ENCODE measurements at regions not wholly inside any gene's neighbourhood (a gene's known extent, or its start where the extent isn't known, plus 50 kb on each side); places are given as distances from the start of the nearest gene placed in this dataset.

DNA sequence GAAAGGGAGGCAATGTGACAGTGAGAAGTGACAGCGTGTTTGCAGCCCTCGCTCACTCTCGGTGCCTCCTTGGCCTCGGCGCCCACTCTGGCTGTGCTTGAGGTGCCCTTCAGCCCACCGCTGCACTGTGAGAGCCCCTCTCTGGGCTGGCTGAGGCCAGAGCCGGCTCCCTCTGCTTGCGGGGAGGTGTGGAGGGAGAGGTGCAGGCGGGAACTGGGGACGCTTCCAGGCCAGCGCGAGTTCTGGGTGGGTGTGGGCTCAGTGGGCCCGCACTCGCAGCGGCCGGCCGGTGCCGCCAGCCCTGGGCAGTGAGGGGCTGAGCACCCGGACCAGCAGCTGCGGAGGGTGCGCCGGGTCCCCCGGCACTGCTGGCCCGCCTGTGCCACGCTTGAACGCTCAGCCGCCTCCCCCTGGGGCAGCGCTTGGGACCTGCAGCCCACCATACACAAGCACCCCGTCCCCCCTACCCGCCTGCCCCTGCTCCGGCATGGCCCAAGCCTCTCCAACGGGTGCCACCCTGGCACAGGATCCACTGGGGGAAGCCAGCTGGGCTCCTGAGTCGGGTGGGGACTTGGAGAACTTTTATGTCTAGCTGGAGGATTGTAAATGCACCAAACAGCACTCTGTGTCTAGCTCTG lies 1142.8 kb upstream of the INTU start:
- DNase-seq (ENCODE audit: low read depth in 1 of 2, low spot score in 1 of 2), result no peak
- Histone ChIP-seq H3K27me3 (ENCODE audit: insufficient read depth, poor library complexity, severe bottlenecking) (no peaks in the 10 kb centered on the region), H3K4me3 (replicated peaks; ENCODE audit: insufficient read depth, low read length) (no peak overlapping the region), H3K27ac (replicated peaks) (no peak overlapping the region)
- TF ChIP-seq REST (IDR thresholded peaks at IDR 0.05; ENCODE audit: insufficient replicate concordance, low read depth) (no peak), SPI1 (IDR thresholded peaks at IDR 0.05; ENCODE audit: borderline replicate concordance, low read depth) (no peak), GABPA (IDR thresholded peaks at IDR 0.05; ENCODE audit: low read depth) (no peak), CTCF (IDR thresholded peaks at IDR 0.05; ENCODE audit: insufficient read depth, low read length) (no peak), POLR2AphosphoS5 (IDR thresholded peaks at IDR 0.05; ENCODE audit: low read depth) (no peak)

DNA sequence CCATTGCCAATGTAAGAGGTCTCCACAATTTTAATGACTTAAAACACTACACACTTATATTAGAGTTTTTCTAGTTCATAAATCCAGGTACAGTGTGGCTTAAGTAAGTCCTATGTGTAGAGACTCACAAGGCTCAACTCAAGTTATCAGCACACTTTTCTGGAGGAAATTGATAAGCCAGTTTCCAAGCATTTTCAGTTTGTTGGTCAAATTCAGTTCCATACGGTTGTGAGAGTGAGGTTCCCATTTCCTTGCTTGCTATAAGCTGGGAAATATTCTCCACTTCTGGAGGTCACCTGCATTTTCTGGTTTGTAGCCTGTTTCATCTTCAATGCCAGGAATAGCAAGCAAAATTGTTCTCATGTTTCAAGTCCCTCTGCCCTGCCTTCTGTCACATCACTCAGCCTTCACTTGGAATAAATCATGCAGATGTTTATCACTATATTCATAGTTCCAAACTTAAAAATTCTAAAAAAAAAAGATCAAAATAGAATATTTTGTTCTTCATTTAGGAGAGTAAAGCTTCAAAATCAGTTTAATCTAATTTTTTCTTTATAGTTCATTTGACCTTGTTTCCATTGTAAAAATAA lies 1137.5 kb upstream of the INTU start:
- no peak overlapping the region for H3K27ac ChIP-seq (replicated peaks)
- DNase-seq (ENCODE audit: low read depth in 1 of 2, low spot score in 1 of 2), result no peak
- H3K4me3 ChIP-seq (replicated peaks; ENCODE audit: insufficient read depth, low read length), result no peak overlapping the region
- H3K27me3 ChIP-seq (ENCODE audit: insufficient read depth, poor library complexity, severe bottlenecking), result no peaks in the 10 kb centered on the region
- no peak for TF ChIP-seq SPI1 (IDR thresholded peaks at IDR 0.05; ENCODE audit: borderline replicate concordance, low read depth)
- TF ChIP-seq GABPA (IDR thresholded peaks at IDR 0.05; ENCODE audit: low read depth), result no peak
- TF ChIP-seq POLR2AphosphoS5 (IDR thresholded peaks at IDR 0.05; ENCODE audit: low read depth), result no peak

DNA sequence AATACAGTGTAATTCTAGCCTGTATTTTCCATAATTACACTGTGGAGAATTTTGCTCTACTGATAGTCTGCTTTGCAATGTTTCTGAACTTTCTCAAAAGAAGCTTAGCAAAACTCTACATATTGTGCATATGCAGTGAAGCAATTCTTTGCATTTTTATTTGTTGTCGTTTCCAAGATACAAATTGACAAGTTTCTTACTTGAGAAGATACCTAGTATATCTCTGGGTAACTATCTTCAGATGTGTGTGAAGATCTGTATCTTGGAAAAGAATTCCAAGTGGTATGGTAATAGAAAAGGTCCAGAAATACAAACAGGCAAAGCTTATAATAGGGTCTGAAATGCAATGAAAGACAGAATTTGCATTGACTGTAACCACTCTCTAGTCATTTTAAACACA lies 1119.8 kb upstream of the INTU start:
- no peaks in the 10 kb centered on the region for H3K27me3 ChIP-seq (ENCODE audit: insufficient read depth, poor library complexity, severe bottlenecking)
- H3K4me3 ChIP-seq (replicated peaks; ENCODE audit: insufficient read depth, low read length), result no peak overlapping the region
- no peak for DNase-seq (ENCODE audit: low read depth in 1 of 2, low spot score in 1 of 2)
- H3K27ac ChIP-seq (replicated peaks), result no peak overlapping the region
- no peak for TF ChIP-seq GABPA (IDR thresholded peaks at IDR 0.05; ENCODE audit: low read depth)
- no peak for TF ChIP-seq SPI1 (IDR thresholded peaks at IDR 0.05; ENCODE audit: borderline replicate concordance, low read depth)
- no peak for TF ChIP-seq CTCF (IDR thresholded peaks at IDR 0.05; ENCODE audit: insufficient read depth, low read length)
- no peak for TF ChIP-seq REST (IDR thresholded peaks at IDR 0.05; ENCODE audit: insufficient replicate concordance, low read depth)
- TF ChIP-seq POLR2AphosphoS5 (IDR thresholded peaks at IDR 0.05; ENCODE audit: low read depth), result no peak

- DNase-seq (ENCODE audit: low read depth in 1 of 2, low spot score in 1 of 2), result no peak
- Histone ChIP-seq H3K27ac (replicated peaks) (no peak overlapping the region), H3K4me3 (replicated peaks; ENCODE audit: insufficient read depth, low read length) (no peak overlapping the region), H3K27me3 (ENCODE audit: insufficient read depth, poor library complexity, severe bottlenecking) (no peaks in the 10 kb centered on the region)
- no peak for TF ChIP-seq CTCF (IDR thresholded peaks at IDR 0.05; ENCODE audit: insufficient read depth, low read length)
- TF ChIP-seq REST (IDR thresholded peaks at IDR 0.05; ENCODE audit: insufficient replicate concordance, low read depth), result no peak
- TF ChIP-seq SPI1 (IDR thresholded peaks at IDR 0.05; ENCODE audit: borderline replicate concordance, low read depth), result no peak
- TF ChIP-seq GABPA (IDR thresholded peaks at IDR 0.05; ENCODE audit: low read depth), result no peak
- TF ChIP-seq POLR2AphosphoS5 (IDR thresholded peaks at IDR 0.05; ENCODE audit: low read depth), result no peak
Observed at GRCh38 chr4:126513596-126513995, 1119.2 kb upstream of the INTU start.

Measured in HL-60 (cell line).